ENCODE measurements at regions not wholly inside any gene's neighbourhood (a gene's known extent, or its start where the extent isn't known, plus 50 kb on each side); places are given as distances from the start of the nearest gene placed in this dataset.

GRCh38 chr20:40282541-40282940 is 406.5 kb downstream of the MAFB start:
- ChIA-PET POLR2A (no interaction called here), CTCF (interaction anchor here (1.2 kb wide), 1 partner anchor 16 kb away, joined by 4 read pairs; no protein-coding TSS in a partner anchor)
- TF ChIP-seq ZNF776 (tag by site-specific recombination; IDR thresholded peaks at IDR 0.05; ENCODE audit: borderline replicate concordance) = no peak
- TF ChIP-seq ZNF362 (tag by site-specific recombination; IDR thresholded peaks at IDR 0.05) = no peak
- TF ChIP-seq AEBP2 (tag by site-specific recombination; IDR thresholded peaks at IDR 0.05; ENCODE audit: borderline replicate concordance) = no peak
- no peak for TF ChIP-seq ZNF555 (tag by site-specific recombination; conservative IDR thresholded peaks at IDR 0.05)
- no peak for TF ChIP-seq ZNF677 (tag by site-specific recombination; IDR thresholded peaks at IDR 0.05)
- TF ChIP-seq ZNF121 (tag by site-specific recombination; IDR thresholded peaks at IDR 0.05) = no peak
- no peak for TF ChIP-seq ZNF274 (IDR thresholded peaks at IDR 0.05; ENCODE audit: low read length)
- TF ChIP-seq ZNF274 (tag by site-specific recombination; IDR thresholded peaks at IDR 0.05; ENCODE audit: borderline replicate concordance) = no peak
- no peak for TF ChIP-seq ZNF146 (tag by site-specific recombination; IDR thresholded peaks at IDR 0.05)
- TF ChIP-seq ZNF530 (tag by site-specific recombination; IDR thresholded peaks at IDR 0.05; ENCODE audit: low read depth) = no peak
- TF ChIP-seq ZNF501 (tag by site-specific recombination; IDR thresholded peaks at IDR 0.05) = no peak
- TF ChIP-seq ZNF404 (tag by site-specific recombination; IDR thresholded peaks at IDR 0.05) = no peak
- no peak for TF ChIP-seq ZNF660 (tag by site-specific recombination; IDR thresholded peaks at IDR 0.05)
- TF ChIP-seq TRIM28 (IDR thresholded peaks at IDR 0.05; ENCODE audit: borderline replicate concordance, low read length) = no peak
- no peak for TF ChIP-seq ZBTB1 (tag by site-specific recombination; IDR thresholded peaks at IDR 0.05)
- TF ChIP-seq ZFP69B (tag by site-specific recombination; IDR thresholded peaks at IDR 0.05) = no peak
- TF ChIP-seq ZNF561 (tag by site-specific recombination; IDR thresholded peaks at IDR 0.05; ENCODE audit: borderline replicate concordance) = no peak
- TF ChIP-seq ZNF513 (tag by site-specific recombination; IDR thresholded peaks at IDR 0.05) = no peak
- no peak for TF ChIP-seq WT1 (tag by site-specific recombination; IDR thresholded peaks at IDR 0.05)
- TF ChIP-seq ELK4 (IDR thresholded peaks at IDR 0.05; ENCODE audit: borderline replicate concordance, low read depth, low read length) = no peak
- no peak for TF ChIP-seq ZBTB44 (tag by site-specific recombination; IDR thresholded peaks at IDR 0.05)
- Histone ChIP-seq H3K36me3 (ENCODE audit: control insufficient read depth in 2 of 2, insufficient read depth in 1 of 2, low read length in 2 of 2) (no peaks in the 10 kb centered on the region), H3K9me3 (ENCODE audit: control insufficient read depth, insufficient read depth, low read depth, low read length) (no peaks in the 10 kb centered on the region), H3K4me1 (ENCODE audit: control insufficient read depth, insufficient read depth, low read length) (no peaks in the 10 kb centered on the region), H3K4me3 (ENCODE audit: low read depth, low read length) (no peak overlapping the region), H3K27ac (ENCODE audit: extremely low read depth, low read depth, low read length) (no peak overlapping the region)

Measured in HEK293 (cell line).